Heart left ventricle (tissue), 16 donors: ENCODE measurements at regions not wholly inside any gene's neighbourhood (a gene's known extent, or its start where the extent isn't known, plus 50 kb on each side); places are given as distances from the start of the nearest gene placed in this dataset.

ENCODE experiments used
- ATAC-seq, 4 donors: fragments of 200-7000 bp; cut with Tn5 transposase; one replicate each; pipeline ENCODE4 v1.9.1; 2020 to 2022; ENCODE audit warnings: moderate library complexity in 4 of 4, mild to moderate bottlenecking in 3 of 4, moderate number of reproducible peaks in 1 of 4
- DNase-seq, 5 donors: peaks; one replicate each; pipeline ENCODE4 v3.0.0-alpha.2; 2020
- H3K27ac ChIP-seq, 12 donors: fragments of 200-600 bp; sonication (generic) in 4 of 12; one replicate each; pipeline versions ENCODE4 v1.5.0 to v1.8.0; 2016 to 2022; ENCODE audit warnings: mild to moderate bottlenecking in 2 of 12
- H3K27me3 ChIP-seq, 9 donors: fragments of 200-600 bp; sonication (generic) in 2 of 9; one replicate each; pipeline versions ENCODE4 v1.5.1 to v1.8.0; 2016 to 2022; ENCODE audit warnings: mild to moderate bottlenecking in 3 of 9
- H3K36me3 ChIP-seq, 9 donors: fragments of 200-600 bp; sonication (generic) in 2 of 9; one replicate each; pipeline versions ENCODE4 v1.5.0 to v1.8.0; 2018 to 2022; ENCODE audit warnings: mild to moderate bottlenecking in 2 of 9
- H3K4me1 ChIP-seq, 12 donors: fragments of 200-600 bp; sonication (generic) in 4 of 12; one replicate each; pipeline versions ENCODE4 v1.5.0 to v1.8.0; 2016 to 2022; ENCODE audit warnings: mild to moderate bottlenecking in 3 of 12
- H3K4me3 ChIP-seq, 12 donors: fragments of 200-600 bp; sonication (generic) in 4 of 12; one replicate each; pipeline versions ENCODE4 v1.5.0 to v1.8.0; 2017 to 2022; ENCODE audit warnings: mild to moderate bottlenecking in 9 of 12, moderate library complexity in 4 of 12
- H3K9me3 ChIP-seq, 12 donors: fragments of 200-600 bp; sonication (generic) in 4 of 12; one replicate each; pipeline versions ENCODE4 v1.5.0 to v1.8.0; 2016 to 2022; ENCODE audit warnings: mild to moderate bottlenecking in 1 of 12
- CTCF ChIP-seq, 12 donors: fragments of 200-600 bp; sonication (generic) in 4 of 12; IDR thresholded peaks; one replicate each; pipeline versions ENCODE4 v1.5.0 to v1.8.0; 2018 to 2022; ENCODE audit warnings: antibody characterized with exemption in 12 of 12, mild to moderate bottlenecking in 5 of 12
- POLR2A ChIP-seq, 2 donors: fragments of 450-650 bp; IDR thresholded peaks; one replicate each; pipeline ENCODE4 v1.6.1; 2017; ENCODE audit warnings: antibody characterized with exemption in 2 of 2, mild to moderate bottlenecking in 2 of 2, moderate library complexity in 2 of 2
- WGBS, 4 donors: extraction: QIAGEN DNeasy Blood & Tissue Kit in 2 of 4; methylation state at CpG; one replicate each; pipeline versions ENCODE4 v1.1.5 to v1.1.7; 2013 to 2018; 5-methylcytosine and 5-hydroxymethylcytosine counted together
- intact Hi-C, 10 donors: fragments of 100-400 bp; cut with DNase I; formaldehyde crosslinking; loops; one replicate each; pipeline versions ENCODE4 v1.11.1 to v1.14.2; 2022
- donor health status: ischemic (EF 13 %, LVEDD 7.1; RV severe dilation, severe dysfunction).
- donor health status: healthy with polysubstance abuse.
- donor health status: DM: no; HTN: yes; CAD: no.
- donor health status: DM: no; HTN: no; CAD: no.
- donor health status: ischemic (EF 25% LVEDD 6.9; RV normal size, moderate dysfunction).
- donor health status: ischemic (EF 25% LVEDD 5.7; RV mildly dilated, moderate dysfunction).
- donor health status: healthy.
- donor health status: DM: yes; HTN: yes; CAD: no.
- donor health status: ischemic (EF 35%, LVEDD 5.7; RV mildly dilated, moderate dysfunction).
- donor health status: nonischemic (EF 11% LVEDD 7.7; RV severe dilation, severe dysfunction).
- donor health status: DM: yes; HTN: yes; CAD: no.
- donor health status: PGD.
- donor health status: ischemic (EF 29% LVEDD 5.4; RV normal size, mild dysfunction).
- donor health status: nonischemic (EF 23%, LVEDD 6.1; RV moderate dilation, normal function).

GRCh38 chr4:84022564-84022963, 476.5 kb downstream of the NKX6-1 start:
- no peak for DNase-seq
- Histone ChIP-seq H3K36me3 (no peaks in the 10 kb centered on the region), H3K4me1 (no peaks in the 10 kb centered on the region), H3K27me3 (no peaks in the 10 kb centered on the region), H3K9me3 (peaks cover 0 to 9% (median 0%) of the 10 kb centered on the region in 12 donors), H3K27ac (no peak overlapping the region), H3K4me3 (no peak overlapping the region)
- intact Hi-C loops, result no loop called here
- ATAC-seq, result no peak
- TF ChIP-seq CTCF (IDR thresholded peaks at IDR 0.05) (no peak), POLR2A (IDR thresholded peaks at IDR 0.05) (no peak)
- 52 to 72% (median 68%) methylated on average over 5 of the region's 5 CpGs for WGBS, 4 donors

GRCh38 chr4:84019626-84020025, 479.5 kb downstream of the NKX6-1 start:
- DNase-seq, result no peak
- 75 to 81% (median 78%) methylated on average over 2 of the region's 2 CpGs for WGBS, 4 donors

GRCh38 chr4:84003046-84003445, 467.1 kb downstream of the GPAT3 start:
- TF ChIP-seq CTCF (IDR thresholded peaks at IDR 0.05) (no peak), POLR2A (IDR thresholded peaks at IDR 0.05) (no peak)
- Histone ChIP-seq H3K27me3 (no peaks in the 10 kb centered on the region), H3K4me1 (no peaks in the 10 kb centered on the region), H3K27ac (no peak overlapping the region), H3K36me3 (no peaks in the 10 kb centered on the region), H3K4me3 (no peak overlapping the region), H3K9me3 (peaks cover 0 to 6% (median 0%) of the 10 kb centered on the region in 12 donors)
- DNase-seq (no peak), ATAC-seq (no peak)
- WGBS, 4 donors, result 87 to 94% (median 91%) methylated on average over 2 of the region's 2 CpGs
- intact Hi-C loops, result no loop called here

More at GRCh38 chr4:84019626-84020025, 479.5 kb downstream of the NKX6-1 start:
- ATAC-seq, result no peak
- no peaks in the 10 kb centered on the region for H3K4me1 ChIP-seq
- TF ChIP-seq CTCF (IDR thresholded peaks at IDR 0.05) (no peak), POLR2A (IDR thresholded peaks at IDR 0.05) (no peak)
- intact Hi-C loops, result no loop called here
- no peak overlapping the region for H3K4me3 ChIP-seq
- no peak overlapping the region for H3K27ac ChIP-seq
- H3K36me3 ChIP-seq, result no peaks in the 10 kb centered on the region
- H3K27me3 ChIP-seq, result no peaks in the 10 kb centered on the region
- H3K9me3 ChIP-seq, result no peaks in the 10 kb centered on the region

- TF ChIP-seq POLR2A (IDR thresholded peaks at IDR 0.05), result no peak
- no peak for TF ChIP-seq CTCF (IDR thresholded peaks at IDR 0.05)
- intact Hi-C loops, result no loop called here
- 81 to 89% (median 84%) methylated on average over 2 of the region's 2 CpGs for WGBS, 4 donors
- peaks cover 0 to 6% (median 0%) of the 10 kb centered on the region in 12 donors for H3K9me3 ChIP-seq
- DNase-seq (no peak), ATAC-seq (no peak)
- H3K27me3 ChIP-seq, result no peaks in the 10 kb centered on the region
- H3K4me1 ChIP-seq, result no peaks in the 10 kb centered on the region
- no peak overlapping the region for H3K4me3 ChIP-seq
- H3K36me3 ChIP-seq, result no peaks in the 10 kb centered on the region
- no peak overlapping the region for H3K27ac ChIP-seq
Measured at GRCh38 chr4:84001876-84002569, 466.1 kb downstream of the GPAT3 start.
